ENCODE measurements at regions not wholly inside any gene's neighbourhood (a gene's known extent, or its start where the extent isn't known, plus 50 kb on each side); places are given as distances from the start of the nearest gene placed in this dataset.

DNA sequence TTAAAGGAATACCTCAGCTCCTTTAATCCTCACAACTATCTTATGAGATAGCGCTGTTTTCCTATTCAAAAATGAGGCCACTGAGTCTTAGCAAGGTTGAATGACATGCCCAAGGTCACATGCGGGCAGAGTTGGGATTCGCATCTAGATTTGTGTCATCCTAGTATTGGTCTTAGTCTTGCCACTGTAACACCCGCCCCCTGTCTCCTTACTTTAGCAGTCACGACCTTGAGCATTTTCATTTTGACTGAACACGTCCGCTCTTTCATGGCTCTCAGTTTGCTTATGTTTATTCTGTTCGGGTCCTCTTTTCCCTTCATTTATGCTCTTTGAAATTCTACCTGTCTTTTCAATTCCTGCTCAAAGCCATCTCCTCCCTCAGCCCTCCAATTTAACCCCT, 112.5 kb upstream of the CADPS start:
- H3K4me3 Mint-ChIP-seq (ENCODE audit: low read depth), result no peak overlapping the region
- peaks cover 10% of the 10 kb centered on the region for H3K4me1 Mint-ChIP-seq (ENCODE audit: low read depth)
- H3K27me3 Mint-ChIP-seq, result no peaks in the 10 kb centered on the region
- TF ChIP-seq CTCF (IDR thresholded peaks at IDR 0.05; ENCODE audit: unreplicated experiment), result no peak
- H3K27ac Mint-ChIP-seq, result no peak overlapping the region
- DNase-seq (ENCODE audit: low spot score, unreplicated experiment), result no peak
- no peaks in the 10 kb centered on the region for H3K9me3 Mint-ChIP-seq (ENCODE audit: low read depth)
- no peaks in the 10 kb centered on the region for H3K36me3 Mint-ChIP-seq (ENCODE audit: insufficient read depth)

DNA sequence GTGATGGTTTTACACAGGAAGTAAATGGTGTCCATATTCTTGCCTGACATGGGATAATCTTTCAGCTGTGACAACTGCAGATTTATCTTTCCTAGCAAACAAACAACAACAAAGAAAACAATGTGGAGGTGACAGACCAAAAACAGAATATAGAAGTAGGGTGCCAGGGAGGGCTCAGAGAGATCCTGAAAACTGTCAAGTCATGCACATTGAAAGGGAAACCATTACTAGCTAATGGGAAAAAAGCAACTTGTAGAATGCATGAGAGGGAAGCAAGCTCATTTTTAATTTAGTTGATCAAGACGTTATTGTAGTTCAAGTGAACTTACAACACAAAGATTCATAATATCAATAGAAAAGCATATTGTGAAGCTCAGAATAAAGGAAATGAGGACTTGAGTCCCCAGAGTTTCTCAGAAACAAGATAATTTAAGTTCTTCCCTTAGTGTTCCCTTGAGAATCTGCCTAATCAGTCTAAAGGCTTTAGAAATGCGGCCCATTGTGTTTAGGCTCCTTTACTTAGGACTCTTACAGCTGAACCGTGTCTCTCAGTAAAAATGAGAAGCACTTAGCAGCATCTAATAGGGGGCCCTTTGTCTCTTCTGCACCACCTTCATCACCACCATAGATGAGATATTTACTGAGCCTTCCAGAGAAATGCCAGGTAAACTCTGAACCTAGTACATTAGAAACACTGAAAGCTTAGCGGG, 115.6 kb upstream of the CADPS start:
- Mint-ChIP-seq H3K4me1 (ENCODE audit: low read depth) (peaks cover 7% of the 10 kb centered on the region), H3K27me3 (no peaks in the 10 kb centered on the region), H3K27ac (no peak overlapping the region), H3K9me3 (ENCODE audit: low read depth) (no peaks in the 10 kb centered on the region), H3K4me3 (ENCODE audit: low read depth) (no peak overlapping the region), H3K36me3 (ENCODE audit: insufficient read depth) (no peaks in the 10 kb centered on the region)
- no peak for DNase-seq (ENCODE audit: low spot score, unreplicated experiment)
- no peak for TF ChIP-seq CTCF (IDR thresholded peaks at IDR 0.05; ENCODE audit: unreplicated experiment)

- Mint-ChIP-seq H3K36me3 (ENCODE audit: insufficient read depth) (no peaks in the 10 kb centered on the region), H3K27ac (no peak overlapping the region)
- TF ChIP-seq CTCF (IDR thresholded peaks at IDR 0.05; ENCODE audit: unreplicated experiment), result no peak
Measured at GRCh38 chr3:62992520-62992919, 117.3 kb upstream of the CADPS start.

GRCh38 chr3:62995119-62995518, 119.9 kb upstream of the CADPS start:
- H3K4me3 Mint-ChIP-seq (ENCODE audit: low read depth), result no peak overlapping the region
- no peaks in the 10 kb centered on the region for H3K36me3 Mint-ChIP-seq (ENCODE audit: insufficient read depth)
- H3K4me1 Mint-ChIP-seq (ENCODE audit: low read depth), result peaks cover 22% of the 10 kb centered on the region
- no peak for TF ChIP-seq CTCF (IDR thresholded peaks at IDR 0.05; ENCODE audit: unreplicated experiment)
- no peaks in the 10 kb centered on the region for H3K9me3 Mint-ChIP-seq (ENCODE audit: low read depth)
- H3K27ac Mint-ChIP-seq, result no peak overlapping the region
- DNase-seq (ENCODE audit: low spot score, unreplicated experiment), result no peak
- no peaks in the 10 kb centered on the region for H3K27me3 Mint-ChIP-seq

More at GRCh38 chr3:62992520-62992919, 117.3 kb upstream of the CADPS start:
- Mint-ChIP-seq H3K9me3 (ENCODE audit: low read depth) (no peaks in the 10 kb centered on the region), H3K4me1 (ENCODE audit: low read depth) (peaks cover 15% of the 10 kb centered on the region), H3K4me3 (ENCODE audit: low read depth) (no peak overlapping the region), H3K27me3 (no peaks in the 10 kb centered on the region)
- DNase-seq (ENCODE audit: low spot score, unreplicated experiment), result no peak

- Mint-ChIP-seq H3K36me3 (ENCODE audit: insufficient read depth) (no peaks in the 10 kb centered on the region), H3K4me1 (ENCODE audit: low read depth) (peaks cover 21% of the 10 kb centered on the region), H3K4me3 (ENCODE audit: low read depth) (no peak overlapping the region), H3K27ac (no peak overlapping the region), H3K9me3 (ENCODE audit: low read depth) (no peaks in the 10 kb centered on the region), H3K27me3 (no peaks in the 10 kb centered on the region)
- TF ChIP-seq CTCF (IDR thresholded peaks at IDR 0.05; ENCODE audit: unreplicated experiment), result no peak
- DNase-seq (ENCODE audit: low spot score, unreplicated experiment), result no peak
Measured at GRCh38 chr3:62995530-62995929, 120.3 kb upstream of the CADPS start.
